Astrocyte (in vitro differentiated cells and primary cell): ENCODE measurements at regions not wholly inside any gene's neighbourhood (a gene's known extent, or its start where the extent isn't known, plus 50 kb on each side); places are given as distances from the start of the nearest gene placed in this dataset.

ENCODE experiments used
- DNase-seq: peaks from one replicate; pipeline ENCODE4 v3.0.0-alpha.2; 2010; ENCODE audit warnings: low read depth
- FAIRE-seq: peaks from 2 replicates; lab custom pipeline; 2011; peaks lifted over from hg19 to GRCh38; lab: Jason Lieb, UNC
- H2AFZ ChIP-seq: 2 replicates; pipeline ENCODE4 v1.6.0; 2012; ENCODE audit warnings: low read depth, low read length, inconsistent platforms
- H3K27ac ChIP-seq: 2 replicates; pipeline ENCODE4 v1.5.1; 2011; ENCODE audit warnings: low read depth, low read length, inconsistent platforms
- H3K27me3 ChIP-seq: 2 replicates; pipeline ENCODE4 v1.6.0; 2011; ENCODE audit warnings: low read length, inconsistent platforms; ENCODE audit not compliant: insufficient read depth
- H3K36me3 ChIP-seq: 2 replicates; pipeline ENCODE4 v1.5.1; 2011; ENCODE audit warnings: low read length, inconsistent platforms; ENCODE audit not compliant: insufficient read depth
- H3K4me1 ChIP-seq: 2 replicates; pipeline ENCODE4 v1.5.1; 2011; ENCODE audit warnings: low read length, inconsistent platforms; ENCODE audit not compliant: insufficient read depth
- H3K4me2 ChIP-seq: 2 replicates; pipeline ENCODE4 v1.6.0; 2012; ENCODE audit warnings: low read length, inconsistent platforms
- H3K4me3 ChIP-seq: 2 replicates; pipeline ENCODE4 v1.5.1; 2011; ENCODE audit warnings: low read depth, mild to moderate bottlenecking, low read length, inconsistent platforms; ENCODE audit not compliant: insufficient read depth
- H3K79me2 ChIP-seq: 2 replicates; pipeline ENCODE4 v1.6.0; 2012; ENCODE audit warnings: mild to moderate bottlenecking, low read length, inconsistent platforms; ENCODE audit not compliant: insufficient read depth
- H3K9ac ChIP-seq: 2 replicates; pipeline ENCODE4 v1.6.0; 2012; ENCODE audit warnings: mild to moderate bottlenecking, low read length, inconsistent platforms
- H3K9me3 ChIP-seq: 2 replicates; pipeline ENCODE4 v1.5.1; 2012; ENCODE audit warnings: low read depth, mild to moderate bottlenecking, low read length, inconsistent platforms; ENCODE audit not compliant: insufficient read depth
- H4K20me1 ChIP-seq: 2 replicates; pipeline ENCODE4 v1.6.0; 2012; ENCODE audit warnings: low read length, inconsistent platforms; ENCODE audit not compliant: insufficient read depth
- H3K27ac Mint-ChIP-seq: one replicate; pipeline ENCODE4 v1.8.0; 2021; ENCODE audit warnings: mild to moderate bottlenecking, mixed read lengths; ENCODE audit not compliant: unreplicated experiment
- H3K27me3 Mint-ChIP-seq: one replicate; pipeline ENCODE4 v1.8.0; 2021; ENCODE audit warnings: low read depth, mixed read lengths; ENCODE audit not compliant: unreplicated experiment
- H3K36me3 Mint-ChIP-seq: one replicate; pipeline ENCODE4 v1.8.0; 2021; ENCODE audit warnings: low read depth, mixed read lengths; ENCODE audit not compliant: unreplicated experiment
- H3K4me1 Mint-ChIP-seq: one replicate; pipeline ENCODE4 v1.8.0; 2021; ENCODE audit warnings: low read depth, mixed read lengths; ENCODE audit not compliant: unreplicated experiment
- H3K4me3 Mint-ChIP-seq: one replicate; pipeline ENCODE4 v1.8.0; 2021; ENCODE audit warnings: mild to moderate bottlenecking, moderate library complexity, mixed read lengths; ENCODE audit not compliant: unreplicated experiment
- H3K9me3 Mint-ChIP-seq: one replicate; pipeline ENCODE4 v1.8.0; 2021; ENCODE audit warnings: mild to moderate bottlenecking, mixed read lengths; ENCODE audit not compliant: unreplicated experiment
- CTCF ChIP-seq: IDR thresholded peaks from 2 replicates; pipeline ENCODE4 v1.5.1; 2011; ENCODE audit warnings: low read depth, mild to moderate bottlenecking, inconsistent platforms, low read length, moderate library complexity; ENCODE audit not compliant: insufficient read depth
- EZH2 ChIP-seq: IDR thresholded peaks from 2 replicates; pipeline ENCODE4 v1.6.1; 2012; ENCODE audit warnings: mild to moderate bottlenecking, low read length, inconsistent platforms; ENCODE audit not compliant: insufficient read depth

GRCh38 chr20:48010623-48011022 is 225.3 kb upstream of the SULF2 start:
- Histone ChIP-seq H4K20me1 (no peaks in the 10 kb centered on the region), H3K27ac (no peak overlapping the region), H3K4me3 (no peak overlapping the region), H3K36me3 (no peaks in the 10 kb centered on the region), H3K79me2 (no peaks in the 10 kb centered on the region), H3K4me2 (no peak overlapping the region), H2AFZ (no peak overlapping the region), H3K9ac (no peak overlapping the region), H3K4me1 (peaks cover 5% of the 10 kb centered on the region), H3K27me3 (no peaks in the 10 kb centered on the region), H3K9me3 (peaks cover 18% of the 10 kb centered on the region)
- H3K27me3 Mint-ChIP-seq = peaks cover 6% of the 10 kb centered on the region
- TF ChIP-seq EZH2 = no peak
- TF ChIP-seq CTCF = no peak
- DNase-seq (no peak), FAIRE-seq (no peak)
- no peak overlapping the region for H3K4me3 Mint-ChIP-seq
- peaks cover 2% of the 10 kb centered on the region for H3K4me1 Mint-ChIP-seq
- no peaks in the 10 kb centered on the region for H3K36me3 Mint-ChIP-seq
- H3K27ac Mint-ChIP-seq = no peak overlapping the region
- peaks cover 6% of the 10 kb centered on the region for H3K9me3 Mint-ChIP-seq

- peaks cover 2% of the 10 kb centered on the region for H3K36me3 Mint-ChIP-seq
- FAIRE-seq (no peak), DNase-seq (peak; percentile 58)
- Histone ChIP-seq H3K4me1 (peaks cover 3% of the 10 kb centered on the region), H3K9ac (no peak overlapping the region), H3K4me2 (no peak overlapping the region), H3K27ac (no peak overlapping the region), H4K20me1 (no peaks in the 10 kb centered on the region), H3K9me3 (peaks cover 22% of the 10 kb centered on the region), H3K79me2 (no peaks in the 10 kb centered on the region), H3K27me3 (no peaks in the 10 kb centered on the region), H3K36me3 (no peaks in the 10 kb centered on the region), H2AFZ (no peak overlapping the region), H3K4me3 (no peak overlapping the region)
- H3K27ac Mint-ChIP-seq = no peak overlapping the region
- peaks cover 5% of the 10 kb centered on the region for H3K27me3 Mint-ChIP-seq
- H3K4me1 Mint-ChIP-seq = peaks cover 2% of the 10 kb centered on the region
- TF ChIP-seq EZH2 (no peak), CTCF (no peak)
- H3K9me3 Mint-ChIP-seq = peaks cover 13% of the 10 kb centered on the region
- no peak overlapping the region for H3K4me3 Mint-ChIP-seq
Measured at GRCh38 chr20:48008850-48009515, 223.7 kb upstream of the SULF2 start.

- H3K4me3 Mint-ChIP-seq = no peak overlapping the region
Measured at GRCh38 chr20:48007351-48007750, 222.1 kb upstream of the SULF2 start.

More at GRCh38 chr20:48007351-48007750, 222.1 kb upstream of the SULF2 start:
- Histone ChIP-seq H3K9ac (no peak overlapping the region), H3K36me3 (no peaks in the 10 kb centered on the region), H3K27ac (no peak overlapping the region), H3K4me2 (no peak overlapping the region), H3K79me2 (no peaks in the 10 kb centered on the region), H3K27me3 (peaks cover 4% of the 10 kb centered on the region), H3K4me1 (no peaks in the 10 kb centered on the region), H4K20me1 (no peaks in the 10 kb centered on the region), H3K9me3 (peaks cover 20% of the 10 kb centered on the region), H3K4me3 (no peak overlapping the region), H2AFZ (no peak overlapping the region)
- peaks cover 14% of the 10 kb centered on the region for H3K9me3 Mint-ChIP-seq
- peak; percentile 26 for FAIRE-seq
- peaks cover 2% of the 10 kb centered on the region for H3K36me3 Mint-ChIP-seq
- H3K27me3 Mint-ChIP-seq = peaks cover 2% of the 10 kb centered on the region
- no peak for DNase-seq
- no peak for TF ChIP-seq EZH2
- no peak for TF ChIP-seq CTCF
- peaks cover 5% of the 10 kb centered on the region for H3K4me1 Mint-ChIP-seq
- H3K27ac Mint-ChIP-seq = no peak overlapping the region
